Left lobe of liver (tissue), 2 donors: ENCODE measurements at regions not wholly inside any gene's neighbourhood (a gene's known extent, or its start where the extent isn't known, plus 50 kb on each side); places are given as distances from the start of the nearest gene placed in this dataset.
A peak's percentile ranks its signal among the peaks of the same experiment; 100 is the strongest.
"Not testable (repeated sequence)": the region's sequence is repeated elsewhere in the genome, so short reads cannot be mapped to it uniquely, and the experiment has no call there.

Experiments
- ATAC-seq: fragments of 200-7000 bp; cut with Tn5 transposase; one replicate; pipeline ENCODE4 v1.9.1; 2020; ENCODE audit warnings: mild to moderate bottlenecking, moderate library complexity
- DNase-seq: peaks from one replicate; pipeline ENCODE4 v3.0.0-alpha.2; 2020; ENCODE audit warnings: low spot score
- donor health status: DM: no; HTN: no; CAD: no; lungs with moderate emphysema.
- donor health status: DM: no; HTN: yes; CAD: no.

GRCh38 chr16:52386694-52387093, 160.2 kb downstream of the TOX3 start:
- ATAC-seq, result no peak
- DNase-seq, result no peak

GRCh38 chr16:52384378-52384777, 162.6 kb downstream of the TOX3 start:
- no peak for ATAC-seq
- no peak for DNase-seq

- peak; percentile 81 for ATAC-seq
- peak; percentile 63 for DNase-seq
Measured at GRCh38 chr16:52383640-52384292, 163.2 kb downstream of the TOX3 start.

- no peak for ATAC-seq
Measured at GRCh38 chr16:52383119-52383518, 163.8 kb downstream of the TOX3 start.

GRCh38 chr16:52379551-52379950, 167.4 kb downstream of the TOX3 start:
- DNase-seq (peak; percentile 55), ATAC-seq (peak; percentile 76)

More at GRCh38 chr16:52383119-52383518, 163.8 kb downstream of the TOX3 start:
- no peak for DNase-seq

GRCh38 chr16:52376676-52377280, 170.2 kb downstream of the TOX3 start:
- ATAC-seq, result no peak

GRCh38 chr16:52372313-52372712, 174.6 kb downstream of the TOX3 start:
- no peak for DNase-seq
- no peak for ATAC-seq

More at GRCh38 chr16:52376676-52377280, 170.2 kb downstream of the TOX3 start:
- no peak for DNase-seq

- ATAC-seq, result no peak
- no peak for DNase-seq
Measured at GRCh38 chr16:52368859-52369258, 178.1 kb downstream of the TOX3 start.

GRCh38 chr16:52367821-52368220, 179.1 kb downstream of the TOX3 start:
- ATAC-seq, result no peak
- no peak for DNase-seq

GRCh38 chr16:52366983-52367382, 180.0 kb downstream of the TOX3 start:
- DNase-seq (no peak), ATAC-seq (peak; percentile 87)

- DNase-seq (no peak), ATAC-seq (no peak)
Measured at GRCh38 chr16:52364500-52364899, 182.4 kb downstream of the TOX3 start.

GRCh38 chr16:52363082-52363481, 183.9 kb downstream of the TOX3 start:
- no peak for ATAC-seq

GRCh38 chr16:52357711-52358110, 189.2 kb downstream of the TOX3 start:
- DNase-seq (no peak), ATAC-seq (no peak)

More at GRCh38 chr16:52363082-52363481, 183.9 kb downstream of the TOX3 start:
- no peak for DNase-seq

- peak; percentile 32 for ATAC-seq
- DNase-seq, result no peak
Measured at GRCh38 chr16:52353249-52353648, 193.7 kb downstream of the TOX3 start.

GRCh38 chr16:52351451-52351850, 195.5 kb downstream of the TOX3 start:
- no peak for DNase-seq

GRCh38 chr16:52350031-52350642, 196.8 kb downstream of the TOX3 start:
- DNase-seq (no peak), ATAC-seq (no peak)

More at GRCh38 chr16:52351451-52351850, 195.5 kb downstream of the TOX3 start:
- peak; percentile 31 for ATAC-seq

GRCh38 chr16:52346709-52347108, 200.2 kb downstream of the TOX3 start:
- no peak for DNase-seq
- ATAC-seq, result peak; percentile 92

- not testable (repeated sequence) for ATAC-seq, DNase-seq
Measured at GRCh38 chr16:52333673-52334072, 213.3 kb downstream of the TOX3 start.

GRCh38 chr16:52320930-52321439, 226.0 kb downstream of the TOX3 start:
- no peak for DNase-seq
- no peak for ATAC-seq

GRCh38 chr16:52318302-52319009, 228.5 kb downstream of the TOX3 start:
- ATAC-seq, result no peak

GRCh38 chr16:52316241-52316640, 230.7 kb downstream of the TOX3 start:
- DNase-seq, result no peak
- ATAC-seq, result no peak

More at GRCh38 chr16:52318302-52319009, 228.5 kb downstream of the TOX3 start:
- no peak for DNase-seq
